ENCODE measurements at regions not wholly inside any gene's neighbourhood (a gene's known extent, or its start where the extent isn't known, plus 50 kb on each side); places are given as distances from the start of the nearest gene placed in this dataset.

DNA sequence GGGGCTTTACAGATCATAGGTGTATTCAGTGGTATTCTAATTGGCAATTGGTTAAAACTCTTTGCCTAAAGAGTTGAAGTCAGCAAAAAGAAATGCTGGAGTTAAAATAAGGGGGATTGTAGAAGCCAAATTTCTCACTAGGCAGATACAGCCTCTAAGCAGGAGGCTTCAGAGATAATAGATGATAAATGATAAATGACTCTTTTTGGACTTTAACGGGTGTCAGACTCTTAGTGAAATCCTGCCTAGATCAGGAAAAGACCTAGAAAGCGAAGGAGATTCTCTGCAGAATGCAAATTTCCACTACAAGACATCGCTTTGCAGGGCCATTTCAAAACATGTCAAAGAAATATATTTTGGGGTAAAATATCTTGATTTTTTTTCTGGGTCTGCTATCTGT lies 182.8 kb downstream of the FAM76B start:
- no peaks in the 10 kb centered on the region for H3K36me3 Mint-ChIP-seq (ENCODE audit: low read depth)
- no peaks in the 10 kb centered on the region for H3K9me3 Mint-ChIP-seq (ENCODE audit: low read depth)
- TF ChIP-seq, protein P1, sequence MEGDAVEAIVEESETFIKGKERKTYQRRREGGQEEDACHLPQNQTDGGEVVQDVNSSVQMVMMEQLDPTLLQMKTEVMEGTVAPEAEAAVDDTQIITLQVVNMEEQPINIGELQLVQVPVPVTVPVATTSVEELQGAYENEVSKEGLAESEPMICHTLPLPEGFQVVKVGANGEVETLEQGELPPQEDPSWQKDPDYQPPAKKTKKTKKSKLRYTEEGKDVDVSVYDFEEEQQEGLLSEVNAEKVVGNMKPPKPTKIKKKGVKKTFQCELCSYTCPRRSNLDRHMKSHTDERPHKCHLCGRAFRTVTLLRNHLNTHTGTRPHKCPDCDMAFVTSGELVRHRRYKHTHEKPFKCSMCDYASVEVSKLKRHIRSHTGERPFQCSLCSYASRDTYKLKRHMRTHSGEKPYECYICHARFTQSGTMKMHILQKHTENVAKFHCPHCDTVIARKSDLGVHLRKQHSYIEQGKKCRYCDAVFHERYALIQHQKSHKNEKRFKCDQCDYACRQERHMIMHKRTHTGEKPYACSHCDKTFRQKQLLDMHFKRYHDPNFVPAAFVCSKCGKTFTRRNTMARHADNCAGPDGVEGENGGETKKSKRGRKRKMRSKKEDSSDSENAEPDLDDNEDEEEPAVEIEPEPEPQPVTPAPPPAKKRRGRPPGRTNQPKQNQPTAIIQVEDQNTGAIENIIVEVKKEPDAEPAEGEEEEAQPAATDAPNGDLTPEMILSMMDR (IDR thresholded peaks at IDR 0.05): no peak
- H3K4me3 Mint-ChIP-seq (ENCODE audit: unreplicated experiment): no peak overlapping the region
- H3K27me3 Mint-ChIP-seq (ENCODE audit: low read depth): no peaks in the 10 kb centered on the region
- DNase-seq (ENCODE audit: low spot score): no peak
- no peak overlapping the region for H3K27ac Mint-ChIP-seq (ENCODE audit: unreplicated experiment)
- no peaks in the 10 kb centered on the region for H3K4me1 Mint-ChIP-seq (ENCODE audit: low read depth)

DNA sequence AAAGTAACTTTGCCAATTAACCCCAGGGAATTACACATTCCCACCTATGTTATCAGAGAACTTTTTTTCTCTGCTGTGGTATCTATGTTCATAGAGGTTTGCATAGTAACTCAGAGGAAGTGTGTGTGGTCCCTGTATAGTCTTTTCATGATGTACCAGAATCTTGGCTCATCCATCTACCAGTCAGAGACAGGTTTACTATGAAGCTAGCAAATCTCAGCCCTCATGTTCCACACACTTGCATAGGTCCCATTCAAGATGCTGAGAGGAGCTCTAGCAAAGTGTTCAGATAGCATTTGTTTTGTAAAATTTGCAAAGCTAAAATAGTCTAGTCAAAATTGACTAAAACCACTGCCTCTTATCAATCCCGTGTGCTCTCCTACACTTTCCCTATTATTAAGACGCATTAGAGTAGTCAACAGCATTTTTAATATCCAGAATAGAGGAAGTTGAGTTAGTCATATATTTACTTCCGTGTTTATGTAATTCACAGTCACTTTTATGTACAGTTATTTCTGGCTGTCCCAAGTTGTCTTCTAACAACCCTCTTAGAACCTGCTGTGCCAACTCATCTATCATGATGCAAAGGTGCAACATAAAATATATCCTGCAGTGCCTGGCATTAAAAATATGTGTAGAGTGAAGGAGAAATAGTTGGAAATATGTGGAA lies 184.2 kb downstream of the FAM76B start:
- no peak overlapping the region for H3K27ac Mint-ChIP-seq (ENCODE audit: unreplicated experiment)
- H3K36me3 Mint-ChIP-seq (ENCODE audit: low read depth): no peaks in the 10 kb centered on the region
- no peaks in the 10 kb centered on the region for H3K9me3 Mint-ChIP-seq (ENCODE audit: low read depth)
- H3K4me1 Mint-ChIP-seq (ENCODE audit: low read depth): no peaks in the 10 kb centered on the region
- no peak for DNase-seq (ENCODE audit: low spot score)
- TF ChIP-seq, protein P1 (IDR thresholded peaks at IDR 0.05): no peak
- no peaks in the 10 kb centered on the region for H3K27me3 Mint-ChIP-seq (ENCODE audit: low read depth)
- H3K4me3 Mint-ChIP-seq (ENCODE audit: unreplicated experiment): no peak overlapping the region

DNA sequence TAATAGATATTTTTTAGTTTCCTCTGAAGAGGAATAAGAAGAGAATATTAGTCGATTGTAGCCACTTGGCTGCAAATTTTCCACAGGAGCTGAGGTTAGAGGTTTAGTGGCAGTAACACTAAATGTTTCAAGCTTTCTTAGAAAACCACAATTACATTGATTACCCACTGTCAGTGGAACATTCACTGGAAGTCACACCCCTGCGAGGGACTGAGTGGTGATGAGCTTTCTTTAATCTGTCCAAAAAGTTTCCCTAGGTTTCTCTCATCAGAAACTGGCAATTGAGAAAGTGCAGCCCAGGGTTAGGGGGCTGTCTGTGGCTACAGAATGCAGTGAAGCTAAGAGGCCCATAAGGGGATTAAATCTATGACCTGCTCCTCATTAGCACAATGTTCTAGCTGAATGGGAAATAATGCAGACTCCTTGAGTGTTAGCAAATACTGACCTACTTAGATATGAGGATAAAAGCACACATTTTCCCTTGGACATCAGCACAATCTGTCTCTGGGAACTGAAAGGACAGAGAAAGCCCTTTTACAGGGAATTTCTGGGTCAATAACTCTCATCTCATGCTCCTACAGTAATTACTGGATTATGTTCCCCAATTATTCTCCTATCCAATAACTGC lies 189.5 kb downstream of the FAM76B start:
- no peak overlapping the region for H3K4me3 Mint-ChIP-seq (ENCODE audit: unreplicated experiment)
- no peaks in the 10 kb centered on the region for H3K9me3 Mint-ChIP-seq (ENCODE audit: low read depth)
- no peaks in the 10 kb centered on the region for H3K27me3 Mint-ChIP-seq (ENCODE audit: low read depth)
- peaks cover 28% of the 10 kb centered on the region for H3K4me1 Mint-ChIP-seq (ENCODE audit: low read depth)
- TF ChIP-seq, protein P1 (IDR thresholded peaks at IDR 0.05): no peak
- H3K27ac Mint-ChIP-seq (ENCODE audit: unreplicated experiment): no peak overlapping the region
- DNase-seq (ENCODE audit: low spot score): no peak
- no peaks in the 10 kb centered on the region for H3K36me3 Mint-ChIP-seq (ENCODE audit: low read depth)

DNA sequence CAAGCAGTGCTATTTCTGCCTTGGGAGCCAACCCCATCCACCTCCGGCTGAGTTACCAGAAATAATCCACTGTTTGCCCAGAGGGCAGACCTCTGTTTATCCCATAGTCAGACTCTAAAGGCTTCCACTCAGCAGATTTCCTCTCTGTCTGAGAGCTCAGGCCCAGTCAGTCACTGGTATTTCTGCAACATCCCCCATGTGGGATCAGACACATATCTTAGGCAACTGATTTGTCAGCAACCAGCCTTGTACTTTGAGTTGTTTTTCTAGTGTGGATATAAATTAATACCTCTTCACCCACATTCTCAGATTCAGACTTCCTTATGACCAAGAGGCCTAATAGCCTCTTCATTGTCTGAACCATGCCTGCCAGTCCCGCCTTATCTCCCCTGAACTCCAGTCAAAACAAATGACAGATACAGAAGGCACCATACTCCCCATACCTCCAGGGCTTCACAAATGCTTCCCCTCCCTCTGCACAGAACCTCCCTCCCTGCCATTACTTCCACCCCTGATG lies 193.6 kb downstream of the FAM76B start:
- Mint-ChIP-seq H3K27ac (ENCODE audit: unreplicated experiment) (peak overlapping the region; percentile 96), H3K36me3 (ENCODE audit: low read depth) (no peaks in the 10 kb centered on the region), H3K27me3 (ENCODE audit: low read depth) (no peaks in the 10 kb centered on the region), H3K9me3 (ENCODE audit: low read depth) (no peaks in the 10 kb centered on the region), H3K4me1 (ENCODE audit: low read depth) (peaks cover 58% of the 10 kb centered on the region), H3K4me3 (ENCODE audit: unreplicated experiment) (peak overlapping the region; percentile 18)
- no peak for DNase-seq (ENCODE audit: low spot score)
- TF ChIP-seq, protein P1 (IDR thresholded peaks at IDR 0.05): no peak

DNA sequence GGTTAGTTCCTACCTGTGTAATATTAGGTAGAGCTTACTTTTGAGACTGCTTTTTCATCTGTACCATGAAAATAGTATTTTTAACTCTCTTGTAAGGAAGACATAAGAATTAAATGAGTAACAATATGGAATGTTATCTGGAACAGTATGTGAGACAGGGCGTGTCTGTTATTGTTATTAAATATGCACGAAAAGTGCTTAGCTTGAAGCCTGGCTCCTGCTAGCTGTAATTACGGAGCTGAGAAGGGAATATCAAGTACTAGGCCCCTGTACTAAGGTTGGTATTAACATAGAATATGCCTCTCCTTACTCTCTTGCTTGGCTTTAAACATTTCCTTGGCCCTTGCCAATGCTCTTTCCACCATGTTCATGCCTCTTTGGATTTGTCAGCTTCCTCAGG lies 194.0 kb downstream of the FAM76B start:
- Mint-ChIP-seq H3K4me3 (ENCODE audit: unreplicated experiment) (peak overlapping the region; percentile 18), H3K36me3 (ENCODE audit: low read depth) (no peaks in the 10 kb centered on the region)
- DNase-seq (ENCODE audit: low spot score): no peak

More for the DNA sequence above, 194.0 kb downstream of the FAM76B start:
- TF ChIP-seq, protein P1 (IDR thresholded peaks at IDR 0.05): no peak
- Mint-ChIP-seq H3K27ac (ENCODE audit: unreplicated experiment) (peak overlapping the region; percentile 96), H3K9me3 (ENCODE audit: low read depth) (no peaks in the 10 kb centered on the region), H3K27me3 (ENCODE audit: low read depth) (no peaks in the 10 kb centered on the region), H3K4me1 (ENCODE audit: low read depth) (peaks cover 62% of the 10 kb centered on the region)

Data from chondrocyte (in vitro differentiated cells).